Calu3 (cell line): ENCODE measurements at regions not wholly inside any gene's neighbourhood (a gene's known extent, or its start where the extent isn't known, plus 50 kb on each side); places are given as distances from the start of the nearest gene placed in this dataset.

ENCODE experiments used
- BruUV-seq: library from RNA; stranded (reverse); fragments of 400-500 nt; replicated peaks from 2 replicates; lab custom pipeline; 2021; lab: Mats Ljungman, UMichigan
- CTCF ChIA-PET: fragments of 300-600 bp; sonication (Branson Sonifier 250); formaldehyde crosslinking; loops from one replicate; lab custom pipeline; 2022; ENCODE audit warnings: antibody characterized with exemption; lab: Charles Lee
- DNase-seq: peaks from one replicate; pipeline ENCODE4 v3.0.0; 2022
- H3K27ac Mint-ChIP-seq: one replicate; pipeline ENCODE4 v1.8.0; 2022; ENCODE audit warnings: mixed read lengths; ENCODE audit not compliant: unreplicated experiment
- H3K27me3 Mint-ChIP-seq: one replicate; pipeline ENCODE4 v1.8.0; 2022; ENCODE audit warnings: mixed read lengths; ENCODE audit not compliant: unreplicated experiment
- H3K36me3 Mint-ChIP-seq: one replicate; pipeline ENCODE4 v1.8.0; 2022; ENCODE audit warnings: mild to moderate bottlenecking, moderate library complexity, mixed read lengths; ENCODE audit not compliant: insufficient read depth, unreplicated experiment
- H3K4me1 Mint-ChIP-seq: one replicate; pipeline ENCODE4 v1.8.0; 2022; ENCODE audit warnings: mild to moderate bottlenecking, low read depth, mixed read lengths; ENCODE audit not compliant: unreplicated experiment
- H3K4me3 Mint-ChIP-seq: one replicate; pipeline ENCODE4 v1.8.0; 2022; ENCODE audit warnings: mild to moderate bottlenecking, low read depth, moderate library complexity, mixed read lengths; ENCODE audit not compliant: unreplicated experiment
- H3K9me3 Mint-ChIP-seq: one replicate; pipeline ENCODE4 v1.8.0; 2022; ENCODE audit warnings: low read depth, mixed read lengths; ENCODE audit not compliant: unreplicated experiment
- CTCF ChIP-seq: fragments of 200-600 bp; IDR thresholded peaks from one replicate; pipeline ENCODE4 v1.8.0; 2022; ENCODE audit warnings: antibody characterized with exemption; ENCODE audit not compliant: unreplicated experiment
- intact Hi-C: fragments of 100-400 bp; cut with micrococcal nuclease; formaldehyde crosslinking; loops from one replicate; pipeline ENCODE4 v1.10.0; 2022; ENCODE audit not compliant: unreplicated experiment

- H3K36me3 Mint-ChIP-seq: no peaks in the 10 kb centered on the region
- no peaks in the 10 kb centered on the region for H3K27me3 Mint-ChIP-seq
- no TSS peak for BruUV-seq
- intact Hi-C loops: no loop called here
- no peaks in the 10 kb centered on the region for H3K9me3 Mint-ChIP-seq
- H3K4me3 Mint-ChIP-seq: no peak overlapping the region
- no peak for TF ChIP-seq CTCF
- H3K4me1 Mint-ChIP-seq: no peaks in the 10 kb centered on the region
- no peak overlapping the region for H3K27ac Mint-ChIP-seq
- DNase-seq: no peak
- CTCF ChIA-PET: interaction anchor here (0.5 to 1.5 kb wide), 2 partner anchors 173 to 258 kb away, joined by 3 to 5 read pairs; no protein-coding TSS in a partner anchor
Measured at GRCh38 chr9:114733816-114734215, 51.8 kb upstream of the TEX48 start.

GRCh38 chr9:114732823-114733222 is 50.8 kb upstream of the TEX48 start:
- CTCF ChIA-PET: no interaction called here
- BruUV-seq: no TSS peak
- no peaks in the 10 kb centered on the region for H3K36me3 Mint-ChIP-seq
- H3K4me3 Mint-ChIP-seq: no peak overlapping the region
- H3K9me3 Mint-ChIP-seq: no peaks in the 10 kb centered on the region
- no peaks in the 10 kb centered on the region for H3K4me1 Mint-ChIP-seq
- TF ChIP-seq CTCF: no peak
- no peaks in the 10 kb centered on the region for H3K27me3 Mint-ChIP-seq
- H3K27ac Mint-ChIP-seq: no peak overlapping the region
- intact Hi-C loops: no loop called here
- DNase-seq: no peak
